Left ventricle myocardium superior (tissue), 1 donor: ENCODE measurements at regions not wholly inside any gene's neighbourhood (a gene's known extent, or its start where the extent isn't known, plus 50 kb on each side); places are given as distances from the start of the nearest gene placed in this dataset.
"Not testable (repeated sequence)": the region's sequence is repeated elsewhere in the genome, so short reads cannot be mapped to it uniquely, and the experiment has no call there.

Source experiments
- ATAC-seq: fragments of 200-7000 bp; cut with Tn5 transposase; one replicate; pipeline ENCODE4 v1.9.1; 2020; ENCODE audit warnings: mild to moderate bottlenecking, moderate library complexity
- DNase-seq: peaks from one replicate; pipeline ENCODE4 v3.0.0-alpha.2; 2020
- intact Hi-C: fragments of 100-400 bp; cut with micrococcal nuclease; formaldehyde crosslinking; loops from one replicate; pipeline ENCODE4 v1.11.0; 2022
- donor health status: DM: no; HTN: yes; CAD: no; lungs with severe emphysema.

GRCh38 chr3:177778633-177779032 lies 581.4 kb upstream of the TBL1XR1 start:
- ATAC-seq (no peak), DNase-seq (no peak)
- intact Hi-C loops = no loop called here

DNA sequence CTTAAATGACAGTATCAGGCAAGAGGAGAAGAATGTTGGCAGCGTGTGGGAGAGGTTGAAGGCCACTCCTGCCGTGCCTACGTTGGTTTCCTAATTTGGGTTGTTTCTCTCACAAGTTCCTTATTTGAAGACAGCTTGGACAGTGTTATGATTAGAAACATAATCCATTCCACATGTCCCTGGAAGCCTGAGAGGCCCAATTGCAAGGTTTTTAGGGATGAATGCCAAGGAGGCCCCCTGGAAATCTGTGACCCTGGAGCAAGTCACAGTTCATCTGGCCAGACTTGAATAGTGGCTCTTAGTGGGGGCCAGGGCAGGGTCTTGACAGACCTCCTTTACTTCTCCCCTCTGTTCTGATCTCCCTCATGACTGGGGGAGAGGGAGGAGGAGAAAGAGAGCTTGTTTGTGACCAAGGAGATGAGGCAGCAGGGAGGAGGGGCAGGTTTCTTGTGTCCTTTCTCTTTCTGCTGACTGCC lies 584.4 kb upstream of the TBL1XR1 start:
- peak; percentile 93 for ATAC-seq
- DNase-seq = peak; percentile 57
- intact Hi-C loops = no loop called here

DNA sequence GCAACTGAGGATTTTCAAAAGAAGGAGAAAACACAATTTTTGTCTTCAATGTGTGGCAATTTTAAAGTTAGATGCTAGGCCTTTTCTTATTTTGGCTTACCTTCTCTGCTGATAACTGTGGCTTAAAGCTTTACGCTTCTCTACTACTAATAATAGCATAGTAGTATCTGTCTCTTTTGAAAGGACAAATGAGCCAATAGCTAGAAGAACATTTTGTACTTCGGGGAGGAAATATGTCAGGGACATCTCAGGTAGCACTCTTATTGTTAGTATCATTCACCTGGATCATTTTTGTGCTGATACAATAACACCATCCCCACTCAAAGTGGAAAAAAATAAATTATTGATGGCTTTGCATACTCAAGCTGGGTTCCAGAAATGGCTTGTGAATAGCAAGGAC lies 586.1 kb upstream of the TBL1XR1 start:
- ATAC-seq (peak; percentile 66), DNase-seq (no peak)
- intact Hi-C loops = no loop called here

- ATAC-seq (no peak), DNase-seq (no peak)
- intact Hi-C loops = no loop called here
Observed at GRCh38 chr3:177783767-177784166, 586.5 kb upstream of the TBL1XR1 start.

DNA sequence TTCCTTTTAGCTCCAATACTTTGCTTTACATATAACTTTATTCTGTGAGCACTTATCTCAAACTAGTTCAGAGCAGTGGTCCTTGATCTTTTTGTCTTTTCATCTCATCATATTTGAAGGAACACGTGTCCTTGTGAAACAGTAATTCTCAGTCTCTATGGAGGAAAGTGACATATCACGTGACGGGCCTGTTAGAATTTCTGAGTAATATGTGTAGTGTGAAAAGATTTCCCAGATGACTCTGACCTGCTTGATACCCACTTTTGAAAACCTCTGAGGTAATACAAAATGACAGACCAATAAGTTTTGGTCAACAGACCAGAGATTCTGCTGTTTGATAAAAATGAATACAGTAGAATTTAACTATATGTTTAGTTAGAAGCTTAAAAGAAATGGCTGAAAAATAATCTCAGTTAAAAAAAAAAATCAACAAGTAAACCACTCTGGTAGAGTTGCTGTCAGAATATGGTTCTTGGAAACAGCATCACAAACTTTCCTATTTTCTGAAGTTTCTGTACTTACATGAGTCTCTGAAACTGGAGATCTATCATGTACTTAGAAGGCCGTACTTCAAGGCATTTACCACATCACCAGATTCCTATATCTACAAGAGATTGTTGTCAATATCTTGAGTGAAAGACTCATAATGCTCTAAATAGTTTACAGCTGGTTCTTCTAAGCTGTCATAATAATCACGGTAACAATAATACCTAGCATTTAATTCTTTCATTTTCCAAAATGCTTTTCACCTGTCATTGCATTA lies 590.2 kb upstream of the TBL1XR1 start:
- intact Hi-C loops = no loop called here
- DNase-seq (no peak), ATAC-seq (no peak)

- ATAC-seq = peak; percentile 23
Observed at GRCh38 chr3:177789500-177789899, 592.2 kb upstream of the TBL1XR1 start.

DNA sequence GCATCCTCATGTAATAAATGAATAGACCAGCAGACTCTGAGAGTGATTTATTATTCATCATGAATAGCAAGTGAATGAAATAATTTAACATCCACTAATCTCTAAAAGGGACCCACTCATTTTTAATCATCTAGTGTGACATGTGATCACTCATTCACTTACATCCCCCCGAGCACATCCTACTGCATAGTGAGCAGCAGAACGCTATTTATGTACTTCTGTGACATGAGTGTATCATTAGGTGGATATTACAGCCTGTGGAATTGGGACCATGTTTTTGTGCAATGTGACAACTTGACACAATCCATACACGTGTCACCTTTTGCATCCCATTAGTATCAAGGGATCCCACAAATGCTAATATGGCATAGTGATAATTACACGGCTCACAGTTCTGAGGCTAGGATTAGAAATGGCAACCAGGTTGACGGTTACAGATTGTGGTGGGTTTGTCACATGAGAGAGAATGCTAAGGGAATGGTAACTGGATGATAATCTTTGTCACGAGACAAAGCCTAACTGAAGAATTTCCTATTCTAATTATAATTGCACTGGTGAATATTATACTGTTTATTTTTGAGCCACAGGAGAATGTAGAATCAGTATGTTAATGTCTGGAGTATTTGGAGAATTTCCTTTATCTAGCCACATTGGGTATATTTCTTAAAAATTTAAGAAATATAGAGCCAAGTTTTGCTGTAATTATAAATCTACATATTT lies 595.2 kb upstream of the TBL1XR1 start:
- intact Hi-C loops = no loop called here
- DNase-seq (no peak), ATAC-seq (no peak)

More at GRCh38 chr3:177789500-177789899, 592.2 kb upstream of the TBL1XR1 start:
- no peak for DNase-seq
- intact Hi-C loops = no loop called here

DNA sequence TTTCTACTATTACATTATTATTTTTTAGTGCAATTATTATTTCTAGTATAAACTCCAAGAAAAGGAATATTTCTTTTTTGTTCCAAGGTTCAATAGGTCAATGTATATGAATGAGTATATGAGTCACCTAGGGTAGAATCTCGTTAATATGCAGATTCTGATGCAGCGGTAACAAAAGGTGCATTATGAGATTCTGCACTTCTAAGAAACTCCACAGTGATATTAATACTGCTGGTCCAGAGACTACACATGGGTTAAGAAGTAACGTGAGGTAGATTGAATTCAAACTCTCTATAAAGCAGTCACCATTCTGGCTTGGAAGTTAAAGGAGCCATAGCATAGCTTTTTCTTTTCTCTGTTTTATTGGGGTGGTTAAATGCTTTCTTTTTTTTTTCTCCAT lies 596.2 kb upstream of the TBL1XR1 start:
- DNase-seq (no peak), ATAC-seq (no peak)
- intact Hi-C loops = no loop called here

- DNase-seq (no peak), ATAC-seq (no peak)
- intact Hi-C loops = no loop called here
Observed at GRCh38 chr3:177795216-177795615, 597.9 kb upstream of the TBL1XR1 start.

DNA sequence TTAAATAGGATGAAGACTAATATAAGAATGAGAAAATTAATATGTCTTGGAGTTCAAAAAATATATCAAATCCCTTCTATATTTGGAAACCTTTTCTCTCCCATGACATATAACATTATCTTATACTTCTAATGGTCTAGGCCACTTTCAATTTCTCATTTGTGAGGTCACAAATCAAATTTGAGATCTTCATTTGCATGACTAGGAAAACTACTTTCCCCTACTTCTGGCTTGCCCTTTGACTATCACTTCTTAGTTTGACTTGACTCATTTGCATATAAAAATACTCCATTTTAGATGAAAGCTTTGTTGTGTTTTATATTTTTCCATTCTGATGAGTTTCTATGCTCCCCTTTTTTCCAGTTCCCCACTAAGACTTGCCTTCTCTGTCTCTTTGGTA lies 598.6 kb upstream of the TBL1XR1 start:
- no peak for DNase-seq
- intact Hi-C loops = no loop called here

DNA sequence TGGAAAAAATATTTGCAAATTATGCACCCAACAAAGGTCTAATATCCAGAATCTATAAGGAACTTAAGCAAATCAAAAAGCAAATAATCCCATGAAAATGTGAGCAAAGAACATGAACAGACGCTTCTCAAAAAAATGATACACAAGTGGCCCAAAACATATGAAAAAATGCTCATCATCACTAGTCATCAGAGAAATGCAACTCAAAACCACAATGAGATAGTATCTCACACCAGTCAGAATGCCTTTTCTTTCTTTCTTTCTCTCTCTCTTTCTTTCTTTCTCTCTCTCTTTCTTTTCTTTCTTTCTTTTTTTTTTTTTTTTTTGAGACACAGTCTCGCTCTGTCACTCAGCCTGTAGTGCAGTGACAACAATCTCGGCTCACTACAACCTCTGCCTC lies 602.9 kb upstream of the TBL1XR1 start:
- intact Hi-C loops, DNase-seq, ATAC-seq: not testable (repeated sequence)

More for the DNA sequence above, 598.6 kb upstream of the TBL1XR1 start:
- ATAC-seq = no peak

- intact Hi-C loops = no loop called here
- ATAC-seq = no peak
- DNase-seq = no peak
Observed at GRCh38 chr3:177800561-177800960, 603.3 kb upstream of the TBL1XR1 start.

DNA sequence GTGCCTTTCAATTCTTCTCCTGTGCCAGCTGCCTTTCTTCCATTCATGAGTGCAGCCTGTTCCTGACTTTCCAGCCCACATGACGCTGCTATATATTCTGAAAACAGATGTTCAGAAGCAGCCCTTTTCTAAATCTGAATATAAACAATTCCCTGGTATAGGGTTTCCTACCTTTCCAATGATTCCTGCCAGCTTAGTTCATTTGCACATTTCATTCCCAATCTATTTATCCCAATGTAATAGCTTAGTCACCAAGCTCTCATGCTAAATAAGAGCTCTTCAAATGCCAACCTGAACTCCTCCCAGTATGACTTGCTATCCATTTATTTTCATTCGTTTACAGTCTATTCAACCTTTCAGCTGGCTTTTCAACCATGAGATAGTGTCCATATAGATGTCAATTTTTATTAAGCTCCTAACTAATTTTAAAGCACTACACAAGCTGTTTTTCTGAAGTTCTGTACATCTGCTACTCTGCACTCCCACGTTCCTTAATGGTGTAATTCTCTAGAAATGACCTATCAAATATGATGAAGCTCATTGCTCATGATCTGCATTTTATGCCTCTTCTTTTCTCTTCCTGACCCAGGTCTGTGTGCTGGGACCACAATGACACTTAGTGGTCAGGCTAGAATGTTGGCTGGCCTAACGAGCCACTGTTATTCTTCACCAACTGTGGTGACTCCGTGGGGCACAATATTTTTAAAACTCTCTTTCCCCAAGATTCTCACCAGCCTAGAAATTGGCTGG lies 605.0 kb upstream of the TBL1XR1 start:
- peak; percentile 55 for ATAC-seq
- intact Hi-C loops = no loop called here
- DNase-seq = no peak

DNA sequence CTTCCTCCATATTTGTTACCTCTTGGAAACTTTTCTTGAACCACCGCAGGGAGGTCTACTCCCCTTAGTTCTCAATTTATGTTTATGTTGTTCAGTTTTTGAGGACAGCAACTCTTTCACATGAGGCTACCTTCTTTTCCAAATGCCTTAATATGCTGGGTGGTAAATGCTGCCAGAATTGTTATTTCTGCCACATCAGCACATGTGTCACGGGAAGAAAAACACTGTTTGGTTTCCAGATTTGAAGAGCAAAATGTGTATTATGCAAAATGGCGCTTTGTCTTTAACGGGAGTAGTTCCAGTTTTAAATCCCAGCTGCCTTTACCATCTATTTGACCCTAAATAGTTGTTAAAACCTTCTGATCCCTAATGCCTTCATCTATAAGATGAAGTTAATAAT lies 606.2 kb upstream of the TBL1XR1 start:
- intact Hi-C loops = no loop called here
- DNase-seq = no peak

GRCh38 chr3:177804032-177804431 lies 606.8 kb upstream of the TBL1XR1 start:
- DNase-seq (no peak), ATAC-seq (no peak)
- intact Hi-C loops = no loop called here

More for the DNA sequence above, 606.2 kb upstream of the TBL1XR1 start:
- no peak for ATAC-seq

GRCh38 chr3:177804646-177805045 lies 607.4 kb upstream of the TBL1XR1 start:
- DNase-seq = no peak
- intact Hi-C loops = no loop called here
- ATAC-seq = no peak

- intact Hi-C loops = no loop called here
- DNase-seq = no peak
- ATAC-seq = no peak
Observed at GRCh38 chr3:177807150-177807875, 610.0 kb upstream of the TBL1XR1 start.

DNA sequence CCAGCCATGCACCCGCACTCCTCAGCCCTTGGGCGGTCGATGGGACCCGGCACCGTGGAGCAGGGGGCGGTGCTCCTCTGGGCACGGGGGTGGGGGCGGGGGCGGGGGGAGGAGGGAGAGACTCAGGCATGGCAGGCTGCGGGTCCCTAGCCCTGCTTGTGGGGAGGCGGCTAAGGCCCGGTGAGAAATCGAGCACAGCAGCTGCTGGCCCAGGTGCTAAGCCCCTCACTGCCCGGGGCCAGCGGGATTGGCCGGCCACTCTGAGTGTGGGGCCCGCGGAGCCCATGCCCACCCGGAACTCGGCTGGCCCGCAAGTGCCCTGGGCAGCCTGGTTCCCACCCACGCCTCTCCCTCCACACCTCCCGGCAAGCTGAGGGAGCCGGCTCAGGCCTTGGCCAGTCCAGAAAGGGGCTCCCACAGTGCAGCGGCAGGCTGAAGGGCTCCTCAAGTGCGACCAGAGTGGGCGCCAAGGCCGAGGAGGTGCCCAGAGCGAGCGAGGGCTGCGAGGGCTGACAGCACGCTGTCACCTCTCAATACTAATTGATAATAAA lies 611.7 kb upstream of the TBL1XR1 start:
- intact Hi-C loops, ATAC-seq, DNase-seq: not testable (repeated sequence)

- intact Hi-C loops = no loop called here
- DNase-seq (no peak), ATAC-seq (peak; percentile 24)
Observed at GRCh38 chr3:177810162-177810623, 612.9 kb upstream of the TBL1XR1 start.
